Keratinocyte (primary cell): ENCODE measurements at regions not wholly inside any gene's neighbourhood (a gene's known extent, or its start where the extent isn't known, plus 50 kb on each side); places are given as distances from the start of the nearest gene placed in this dataset.

Experiments used
- DNase-seq: peaks from one replicate; pipeline ENCODE4 v3.0.0-alpha.2; 2011; ENCODE audit warnings: low read depth, missing footprints, low spot score
- FAIRE-seq: peaks from 2 replicates; lab custom pipeline; 2011; peaks lifted over from hg19 to GRCh38; lab: Jason Lieb, UNC
- H2AFZ ChIP-seq: 2 replicates; pipeline ENCODE4 v1.6.0; 2012; ENCODE audit warnings: low read length, control low read depth, inconsistent platforms; ENCODE audit not compliant: control insufficient read depth
- H3K27ac ChIP-seq: 2 replicates; pipeline ENCODE4 v1.5.1; 2011; ENCODE audit warnings: low read length; ENCODE audit not compliant: control insufficient read depth, insufficient read depth
- H3K27me3 ChIP-seq: 3 replicates; pipeline ENCODE4 v1.6.0; 2011; ENCODE audit warnings: low read length; ENCODE audit not compliant: control insufficient read depth, insufficient read depth; ENCODE audit errors: extremely low read depth
- H3K36me3 ChIP-seq, 2 experiments: 2 replicates in 1 of 2; 3 replicates in 1 of 2; pipeline ENCODE4 v1.5.1; 2011; ENCODE audit warnings: low read length in 2 of 2, mild to moderate bottlenecking in 1 of 2; ENCODE audit not compliant: control insufficient read depth in 2 of 2, insufficient read depth in 2 of 2; ENCODE audit errors: extremely low read depth in 1 of 2
- H3K4me1 ChIP-seq: 3 replicates; pipeline ENCODE4 v1.5.1; 2011; ENCODE audit warnings: low read length; ENCODE audit not compliant: control insufficient read depth, insufficient read depth; ENCODE audit errors: extremely low read depth
- H3K4me2 ChIP-seq: 3 replicates; pipeline ENCODE4 v1.6.0; 2011; ENCODE audit warnings: low read depth, low read length; ENCODE audit not compliant: control insufficient read depth, insufficient read depth; ENCODE audit errors: extremely low read depth
- H3K4me3 ChIP-seq, 3 experiments: fragments of 200-600 bp in 1 of 3; sonication (generic) in 1 of 3; 2 replicates in 2 of 3; 3 replicates in 1 of 3; pipeline ENCODE4 v1.5.1; 2011 to 2016; ENCODE audit warnings: low read length in 3 of 3, mild to moderate bottlenecking in 3 of 3, control low read depth in 2 of 3, inconsistent platforms in 1 of 3, low read depth in 1 of 3, mixed read lengths in 1 of 3, mixed run types in 1 of 3, moderate library complexity in 1 of 3; ENCODE audit not compliant: control insufficient read depth in 2 of 3, insufficient read depth in 2 of 3; ENCODE audit errors: extremely low read depth in 1 of 3
- H3K79me2 ChIP-seq: 2 replicates; pipeline ENCODE4 v1.6.0; 2012; ENCODE audit warnings: low read length; ENCODE audit not compliant: control insufficient read depth, insufficient read depth
- H3K9ac ChIP-seq: 3 replicates; pipeline ENCODE4 v1.6.0; 2011; ENCODE audit warnings: low read length; ENCODE audit not compliant: control insufficient read depth, insufficient read depth; ENCODE audit errors: extremely low read depth
- H3K9me1 ChIP-seq: 3 replicates; pipeline ENCODE4 v1.6.0; 2011; ENCODE audit warnings: low read length; ENCODE audit not compliant: control insufficient read depth, insufficient read depth; ENCODE audit errors: extremely low read depth
- H3K9me3 ChIP-seq: 2 replicates; pipeline ENCODE4 v1.5.1; 2012; ENCODE audit warnings: low read depth, low read length; ENCODE audit not compliant: control insufficient read depth
- H4K20me1 ChIP-seq: 3 replicates; pipeline ENCODE4 v1.6.0; 2011; ENCODE audit warnings: low read length; ENCODE audit not compliant: control insufficient read depth, insufficient read depth; ENCODE audit errors: extremely low read depth
- CTCF ChIP-seq, 3 experiments: IDR thresholded peaks in 1 of 3; conservative IDR thresholded peaks in 1 of 3; optimal IDR thresholded peaks in 1 of 3; 2 replicates in 2 of 3; 3 replicates in 1 of 3; pipeline versions ENCODE3 to v1.5.1; 2011; ENCODE audit warnings: low read length in 3 of 3, mild to moderate bottlenecking in 3 of 3, moderate library complexity in 2 of 3, control low read depth in 1 of 3, inconsistent platforms in 1 of 3; ENCODE audit not compliant: insufficient read depth in 2 of 3; ENCODE audit errors: extremely low read depth in 1 of 3
- EZH2 ChIP-seq: IDR thresholded peaks from one replicate; pipeline ENCODE4 v1.6.1; 2012; ENCODE audit warnings: inconsistent platforms, mild to moderate bottlenecking, low read length, moderate library complexity
- dilution Hi-C: fragments of 300-500 bp; cut with MboI; formaldehyde crosslinking; loops from one replicate; pipeline ENCODE4 v1.7.0; 2020; ENCODE audit warnings: low sequenced_read_pairs; ENCODE audit not compliant: extremely low pct_ligation_motif_present

- Histone ChIP-seq H3K4me3 (no peak overlapping the region), H3K27me3 (peaks cover 30% of the 10 kb centered on the region), H3K9ac (no peak overlapping the region), H3K4me1 (peaks cover under 1% of the 10 kb centered on the region), H3K36me3 (no peaks in the 10 kb centered on the region), H2AFZ (no peak overlapping the region), H3K27ac (no peak overlapping the region), H3K4me2 (no peak overlapping the region), H3K79me2 (no peaks in the 10 kb centered on the region), H4K20me1 (no peaks in the 10 kb centered on the region), H3K9me3 (no peaks in the 10 kb centered on the region), H3K9me1 (no peaks in the 10 kb centered on the region)
- FAIRE-seq: no peak
- DNase-seq: no peak
- dilution Hi-C loops: no loop called here
- TF ChIP-seq CTCF (optimal IDR thresholded peaks at IDR 0.05 in 1 of 3, IDR thresholded peaks at IDR 0.05 in 1 of 3, conservative IDR thresholded peaks at IDR 0.05 in 1 of 3; ENCODE audit: extremely low read depth in 1 of 3, insufficient read depth in 2 of 3, low read length in 3 of 3): no peak
- no peak for TF ChIP-seq EZH2
These were observed 204.3 kb downstream of the TFAP2C start for GRCh38 chr20:56833427-56833826.

GRCh38 chr20:56835829-56836550 is 206.9 kb downstream of the TFAP2C start:
- H3K4me1 ChIP-seq: no peaks in the 10 kb centered on the region
- dilution Hi-C loops: no loop called here
- TF ChIP-seq EZH2: no peak
- no peak for TF ChIP-seq CTCF (optimal IDR thresholded peaks at IDR 0.05 in 1 of 3, IDR thresholded peaks at IDR 0.05 in 1 of 3, conservative IDR thresholded peaks at IDR 0.05 in 1 of 3; ENCODE audit: extremely low read depth in 1 of 3, insufficient read depth in 2 of 3, low read length in 3 of 3)
- H3K36me3 ChIP-seq: no peaks in the 10 kb centered on the region
- H3K79me2 ChIP-seq: no peaks in the 10 kb centered on the region
- no peaks in the 10 kb centered on the region for H4K20me1 ChIP-seq
- H3K9ac ChIP-seq: no peak overlapping the region
- H3K4me2 ChIP-seq: no peak overlapping the region
- H3K27me3 ChIP-seq: peaks cover 36% of the 10 kb centered on the region
- no peak overlapping the region for H3K4me3 ChIP-seq
- H3K27ac ChIP-seq: no peak overlapping the region
- DNase-seq (no peak), FAIRE-seq (no peak)
- no peak overlapping the region for H2AFZ ChIP-seq
- no peaks in the 10 kb centered on the region for H3K9me1 ChIP-seq
- no peaks in the 10 kb centered on the region for H3K9me3 ChIP-seq
